CD4-positive, alpha-beta memory T cell (primary cell): ENCODE measurements at regions not wholly inside any gene's neighbourhood (a gene's known extent, or its start where the extent isn't known, plus 50 kb on each side); places are given as distances from the start of the nearest gene placed in this dataset.
"Not testable (repeated sequence)": the region's sequence is repeated elsewhere in the genome, so short reads cannot be mapped to it uniquely, and the experiment has no call there.

Experiments
- CTCF ChIA-PET: fragments of 350-600 bp; sonication (Branson Sonifier 250); formaldehyde crosslinking; loops from one replicate; lab custom pipeline; 2021; ENCODE audit warnings: inconsistent platforms; ENCODE audit not compliant: partially characterized antibody; lab: Charles Lee
- POLR2A ChIA-PET: fragments of 350-600 bp; sonication (Branson Sonifier 250); formaldehyde crosslinking; loops from one replicate; lab custom pipeline; 2021; ENCODE audit not compliant: partially characterized antibody; lab: Charles Lee
- DNase-seq, 5 donors: peaks; one replicate each; pipeline versions ENCODE4 v3.0.0 to v3.0.0-alpha.2; 2020 to 2022; ENCODE audit warnings: mixed read lengths in 1 of 5
- H3K27ac ChIP-seq: one replicate; pipeline ENCODE4 v1.7.0; 2013; ENCODE audit warnings: low read depth, low read length
- H3K27me3 ChIP-seq: 2 replicates; pipeline ENCODE4 v1.7.0; 2013; ENCODE audit warnings: mild to moderate bottlenecking, low read length, moderate library complexity; ENCODE audit not compliant: insufficient read depth
- H3K36me3 ChIP-seq: 2 replicates; pipeline ENCODE4 v1.7.0; 2013; ENCODE audit warnings: mild to moderate bottlenecking, low read length, moderate library complexity; ENCODE audit not compliant: insufficient read depth
- H3K4me1 ChIP-seq: 2 replicates; pipeline ENCODE4 v1.7.0; 2013; ENCODE audit warnings: mild to moderate bottlenecking, low read length, moderate library complexity; ENCODE audit not compliant: insufficient read depth
- H3K4me3 ChIP-seq, 2 donors: one replicate each; pipeline ENCODE4 v1.7.0; 2013; ENCODE audit warnings: low read length in 2 of 2, mild to moderate bottlenecking in 1 of 2
- H3K9me3 ChIP-seq, 2 donors: one replicate each; pipeline ENCODE4 v1.7.0; 2013; ENCODE audit warnings: low read length in 2 of 2, control low read depth in 1 of 2; ENCODE audit not compliant: control insufficient read depth in 1 of 2
- H3K27ac Mint-ChIP-seq, 7 donors: one replicate each; pipeline ENCODE4 v1.8.0; 2020 to 2021; ENCODE audit warnings: mixed read lengths in 7 of 7, mild to moderate bottlenecking in 6 of 7, inconsistent platforms in 3 of 7, moderate library complexity in 3 of 7
- H3K27me3 Mint-ChIP-seq, 2 donors: one replicate each; pipeline ENCODE4 v1.8.0; 2020 to 2021; ENCODE audit warnings: mixed read lengths in 2 of 2
- H3K36me3 Mint-ChIP-seq, 2 donors: one replicate each; pipeline ENCODE4 v1.8.0; 2020 to 2021; ENCODE audit warnings: mixed read lengths in 2 of 2, inconsistent platforms in 1 of 2, mild to moderate bottlenecking in 1 of 2
- H3K4me1 Mint-ChIP-seq, 4 donors: one replicate each; pipeline ENCODE4 v1.8.0; 2020 to 2021; ENCODE audit warnings: mixed read lengths in 4 of 4, mild to moderate bottlenecking in 1 of 4
- H3K4me3 Mint-ChIP-seq, 8 donors: one replicate each; pipeline ENCODE4 v1.8.0; 2020 to 2021; ENCODE audit warnings: mixed read lengths in 8 of 8, mild to moderate bottlenecking in 7 of 8, moderate library complexity in 6 of 8, inconsistent platforms in 3 of 8
- H3K9me3 Mint-ChIP-seq, 8 donors: one replicate each; pipeline ENCODE4 v1.8.0; 2020 to 2021; ENCODE audit warnings: mixed read lengths in 8 of 8, mild to moderate bottlenecking in 5 of 8, inconsistent platforms in 3 of 8, moderate library complexity in 1 of 8
- intact Hi-C: fragments of 100-400 bp; cut with micrococcal nuclease; formaldehyde crosslinking; loops from one replicate; pipeline ENCODE4 v1.15.1; 2023

- no peak overlapping the region for H3K4me3 ChIP-seq
- H3K9me3 Mint-ChIP-seq, result peaks cover 0 to 2% (median 0%) of the 10 kb centered on the region in 8 donors
- no peaks in the 10 kb centered on the region for H3K4me1 Mint-ChIP-seq
- H3K27ac ChIP-seq, result no peak overlapping the region
- intact Hi-C loops, result no loop called here
- no peak overlapping the region for H3K4me3 Mint-ChIP-seq
- no peak for DNase-seq
- no peak overlapping the region for H3K27ac Mint-ChIP-seq
- H3K27me3 ChIP-seq, result no peaks in the 10 kb centered on the region
- no peaks in the 10 kb centered on the region for H3K9me3 ChIP-seq
- no peaks in the 10 kb centered on the region for H3K36me3 ChIP-seq
- ChIA-PET POLR2A (no interaction called here), CTCF (no interaction called here)
- H3K36me3 Mint-ChIP-seq, result no peaks in the 10 kb centered on the region
- peaks cover 3% of the 10 kb centered on the region in 2 donors for H3K27me3 Mint-ChIP-seq
- H3K4me1 ChIP-seq, result no peaks in the 10 kb centered on the region
Measured at GRCh38 chr5:82519558-82519957, 241.4 kb upstream of the RPS23 start.

GRCh38 chr5:82517544-82518075 is 239.5 kb upstream of the RPS23 start:
- no peak overlapping the region for H3K27ac Mint-ChIP-seq
- Histone ChIP-seq H3K4me3 (no peak overlapping the region), H3K27ac (no peak overlapping the region), H3K4me1 (no peaks in the 10 kb centered on the region), H3K27me3 (no peaks in the 10 kb centered on the region), H3K9me3 (no peaks in the 10 kb centered on the region), H3K36me3 (no peaks in the 10 kb centered on the region)
- H3K36me3 Mint-ChIP-seq, result no peaks in the 10 kb centered on the region
- DNase-seq, result no peak
- peaks cover 0 to under 1% (median 0%) of the 10 kb centered on the region in 4 donors for H3K4me1 Mint-ChIP-seq
- no peak overlapping the region for H3K4me3 Mint-ChIP-seq
- peaks cover 3% of the 10 kb centered on the region in 2 donors for H3K27me3 Mint-ChIP-seq
- intact Hi-C loops, result no loop called here
- POLR2A ChIA-PET, result no interaction called here
- CTCF ChIA-PET, result interaction anchor here (1.2 kb wide), 1 partner anchor 165 kb away, joined by 3 read pairs; no protein-coding TSS in a partner anchor
- H3K9me3 Mint-ChIP-seq, result peaks cover 0 to 2% (median 0%) of the 10 kb centered on the region in 8 donors

- Mint-ChIP-seq H3K4me3 (no peak overlapping the region), H3K27ac (no peak overlapping the region), H3K36me3 (no peaks in the 10 kb centered on the region), H3K9me3 (peaks cover 0 to 2% (median 0%) of the 10 kb centered on the region in 8 donors), H3K27me3 (no peaks in the 10 kb centered on the region), H3K4me1 (peaks cover 0 to 11% (median 4%) of the 10 kb centered on the region in 4 donors)
- no peaks in the 10 kb centered on the region for H3K36me3 ChIP-seq
- POLR2A ChIA-PET, result no interaction called here
- no peak overlapping the region for H3K4me3 ChIP-seq
- no peaks in the 10 kb centered on the region for H3K9me3 ChIP-seq
- intact Hi-C loops, result no loop called here
- DNase-seq, result no peak
- H3K4me1 ChIP-seq, result no peaks in the 10 kb centered on the region
- CTCF ChIA-PET, result no interaction called here
- no peaks in the 10 kb centered on the region for H3K27me3 ChIP-seq
- no peak overlapping the region for H3K27ac ChIP-seq
Measured at GRCh38 chr5:82513738-82514137, 235.6 kb upstream of the RPS23 start.

GRCh38 chr5:82512025-82512424 is 233.9 kb upstream of the RPS23 start:
- ChIA-PET POLR2A (no interaction called here), CTCF (interaction anchor here (0.6 kb wide), 1 partner anchor 331 kb away, joined by 3 read pairs; no protein-coding TSS in a partner anchor)
- peaks cover 0 to 2% of the 10 kb centered on the region in 2 donors for H3K36me3 Mint-ChIP-seq
- no peaks in the 10 kb centered on the region for H3K27me3 ChIP-seq
- no peaks in the 10 kb centered on the region for H3K9me3 ChIP-seq
- H3K36me3 ChIP-seq, result no peaks in the 10 kb centered on the region
- H3K9me3 Mint-ChIP-seq, result peaks cover 0 to 15% (median 9%) of the 10 kb centered on the region in 8 donors
- H3K27ac ChIP-seq, result no peak overlapping the region
- no peak overlapping the region for H3K4me3 Mint-ChIP-seq
- H3K27ac Mint-ChIP-seq, result peak overlapping the region in 2 of 7 donors; percentile 8 to 53
- H3K4me1 ChIP-seq, result no peaks in the 10 kb centered on the region
- intact Hi-C loops, result no loop called here
- H3K4me1 Mint-ChIP-seq, result peaks cover 0 to 11% (median 4%) of the 10 kb centered on the region in 4 donors
- H3K4me3 ChIP-seq, result no peak overlapping the region
- H3K27me3 Mint-ChIP-seq, result peaks cover 0 to 4% of the 10 kb centered on the region in 2 donors
- peak in 1 of 5 donors; percentile 10 for DNase-seq

- Mint-ChIP-seq H3K27ac (no peak overlapping the region), H3K4me1 (peaks cover 0 to 11% (median 4%) of the 10 kb centered on the region in 4 donors), H3K9me3 (peaks cover 0 to 20% (median 13%) of the 10 kb centered on the region in 8 donors), H3K4me3 (no peak overlapping the region), H3K27me3 (peaks cover 0 to 4% of the 10 kb centered on the region in 2 donors), H3K36me3 (peaks cover 0 to 2% of the 10 kb centered on the region in 2 donors)
- H3K27ac ChIP-seq, result no peak overlapping the region
- H3K4me3 ChIP-seq, result no peak overlapping the region
- no peaks in the 10 kb centered on the region for H3K9me3 ChIP-seq
- POLR2A ChIA-PET, result no interaction called here
- no peaks in the 10 kb centered on the region for H3K4me1 ChIP-seq
- no peaks in the 10 kb centered on the region for H3K27me3 ChIP-seq
- DNase-seq, result no peak
- intact Hi-C loops, result no loop called here
- H3K36me3 ChIP-seq, result no peaks in the 10 kb centered on the region
- CTCF ChIA-PET, result interaction anchor here (0.6 kb wide), 1 partner anchor 332 kb away, joined by 3 read pairs; no protein-coding TSS in a partner anchor
Measured at GRCh38 chr5:82511134-82511533, 233.0 kb upstream of the RPS23 start.

GRCh38 chr5:82509762-82510161 is 231.6 kb upstream of the RPS23 start:
- Histone ChIP-seq H3K4me3 (no peak overlapping the region), H3K4me1 (no peaks in the 10 kb centered on the region), H3K27me3 (no peaks in the 10 kb centered on the region), H3K27ac (no peak overlapping the region), H3K9me3 (no peaks in the 10 kb centered on the region), H3K36me3 (no peaks in the 10 kb centered on the region)
- peaks cover 0 to 20% (median 13%) of the 10 kb centered on the region in 8 donors for H3K9me3 Mint-ChIP-seq
- H3K4me1 Mint-ChIP-seq, result peaks cover 0 to 11% (median 4%) of the 10 kb centered on the region in 4 donors
- H3K27ac Mint-ChIP-seq, result no peak overlapping the region
- peaks cover 0 to 4% of the 10 kb centered on the region in 2 donors for H3K27me3 Mint-ChIP-seq
- CTCF ChIA-PET, result no interaction called here
- DNase-seq, result no peak
- POLR2A ChIA-PET, result no interaction called here
- intact Hi-C loops, result no loop called here
- no peak overlapping the region for H3K4me3 Mint-ChIP-seq
- H3K36me3 Mint-ChIP-seq, result peaks cover 0 to 2% of the 10 kb centered on the region in 2 donors

GRCh38 chr5:82506390-82506789 is 228.2 kb upstream of the RPS23 start:
- H3K36me3 ChIP-seq, H3K36me3 Mint-ChIP-seq, H3K27me3 Mint-ChIP-seq, H3K27ac Mint-ChIP-seq, DNase-seq, POLR2A ChIA-PET, H3K9me3 ChIP-seq, H3K27ac ChIP-seq, H3K4me1 ChIP-seq, H3K27me3 ChIP-seq, intact Hi-C loops, H3K4me3 ChIP-seq, H3K4me1 Mint-ChIP-seq, CTCF ChIA-PET, H3K4me3 Mint-ChIP-seq: not testable (repeated sequence)
- H3K9me3 Mint-ChIP-seq, result peaks cover 0 to 20% (median 13%) of the 10 kb centered on the region in 8 donors
